GM23248 (cell line): ENCODE measurements at regions not wholly inside any gene's neighbourhood (a gene's known extent, or its start where the extent isn't known, plus 50 kb on each side); places are given as distances from the start of the nearest gene placed in this dataset.

Source experiments
- EZH2 ChIP-seq: fragments of 200-600 bp; sonication (generic); IDR thresholded peaks from 2 replicates; pipeline ENCODE4 v1.6.1; 2018; ENCODE audit warnings: antibody characterized with exemption, mild to moderate bottlenecking; ENCODE audit not compliant: insufficient read depth, poor library complexity, severe bottlenecking
- EZH2phosphoT487 ChIP-seq: fragments of 200-600 bp; sonication (generic); IDR thresholded peaks from 2 replicates; pipeline ENCODE4 v1.6.1; 2018; ENCODE audit warnings: antibody characterized with exemption, moderate library complexity, mild to moderate bottlenecking, low read depth; ENCODE audit not compliant: insufficient read depth

DNA sequence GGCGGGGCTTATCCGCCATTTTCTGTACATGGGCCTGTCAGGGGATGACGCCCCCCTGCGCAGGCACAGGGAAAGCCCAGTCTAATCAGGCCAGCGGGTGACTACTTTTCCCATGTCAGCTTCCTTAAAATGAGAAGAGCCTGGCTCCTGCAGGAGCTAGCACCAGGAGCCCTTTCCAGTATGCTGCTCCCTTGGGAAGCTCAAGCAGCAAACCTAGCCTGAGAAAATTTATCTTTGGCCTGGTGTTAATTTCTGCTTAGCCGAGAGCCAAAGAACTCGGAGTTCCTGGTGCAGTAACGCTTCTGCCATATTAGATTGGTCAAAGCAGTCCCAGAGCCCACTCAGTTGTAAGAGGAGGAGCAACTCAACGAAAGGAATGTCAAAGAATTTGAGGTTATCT, 239.0 kb upstream of the PHYHIPL start:
- no peak for TF ChIP-seq EZH2
- TF ChIP-seq EZH2phosphoT487, result no peak
